Frontal cortex (tissue), 3 donors: ENCODE measurements at regions not wholly inside any gene's neighbourhood (a gene's known extent, or its start where the extent isn't known, plus 50 kb on each side); places are given as distances from the start of the nearest gene placed in this dataset.
A peak's percentile ranks its signal among the peaks of the same experiment; 100 is the strongest.

ENCODE experiments used
- DNase-seq, 2 donors: peaks; one replicate each; pipeline ENCODE4 v3.0.0; 2012; ENCODE audit warnings: low spot score in 2 of 2
- FAIRE-seq: peaks from 2 replicates; lab custom pipeline; 2012; peaks lifted over from hg19 to GRCh38; lab: Jason Lieb, UNC
- donor health status: control.
- donor health status: control.
- donor health status: control.

- FAIRE-seq: no peak
- DNase-seq: no peak
Observed at GRCh38 chr1:53378061-53378460, 50.2 kb upstream of the LRP8 start.

GRCh38 chr1:53378932-53379661, 51.2 kb upstream of the LRP8 start:
- DNase-seq (no peak), FAIRE-seq (no peak)

GRCh38 chr1:53379662-53380002, 51.8 kb upstream of the LRP8 start:
- DNase-seq (no peak), FAIRE-seq (no peak)

- FAIRE-seq (no peak), DNase-seq (no peak)
Observed at GRCh38 chr1:53380296-53380695, 52.4 kb upstream of the LRP8 start.

GRCh38 chr1:53381790-53382401, 54.0 kb upstream of the LRP8 start:
- FAIRE-seq: no peak
- no peak for DNase-seq

GRCh38 chr1:53383136-53383870, 55.4 kb upstream of the LRP8 start:
- DNase-seq: no peak
- no peak for FAIRE-seq

GRCh38 chr1:53384796-53385195, 56.9 kb upstream of the LRP8 start:
- DNase-seq: no peak
- no peak for FAIRE-seq

- FAIRE-seq: no peak
- DNase-seq: no peak
Observed at GRCh38 chr1:53385276-53386225, 57.7 kb upstream of the LRP8 start.

- no peak for DNase-seq
- FAIRE-seq: no peak
Observed at GRCh38 chr1:53388963-53389362, 61.1 kb upstream of the LRP8 start.

GRCh38 chr1:53390261-53390660, 62.4 kb upstream of the LRP8 start:
- FAIRE-seq (no peak), DNase-seq (no peak)

GRCh38 chr1:53390736-53391135, 62.9 kb upstream of the LRP8 start:
- DNase-seq: no peak
- FAIRE-seq: no peak

GRCh38 chr1:53391296-53391695, 63.4 kb upstream of the LRP8 start:
- DNase-seq: no peak
- FAIRE-seq: no peak

GRCh38 chr1:53391982-53392381, 64.1 kb upstream of the LRP8 start:
- DNase-seq: no peak
- no peak for FAIRE-seq

GRCh38 chr1:53392460-53392859, 64.6 kb upstream of the LRP8 start:
- FAIRE-seq: no peak
- no peak for DNase-seq

- FAIRE-seq: no peak
- DNase-seq: peak; percentile 52 to 87
Observed at GRCh38 chr1:53393325-53393792, 65.5 kb upstream of the LRP8 start.

GRCh38 chr1:53394306-53394705, 64.9 kb upstream of the DMRTB1 start:
- FAIRE-seq: no peak

GRCh38 chr1:53395671-53396215, 63.5 kb upstream of the DMRTB1 start:
- FAIRE-seq: no peak
- no peak for DNase-seq

More at GRCh38 chr1:53394306-53394705, 64.9 kb upstream of the DMRTB1 start:
- DNase-seq: no peak

GRCh38 chr1:53396573-53397268, 62.5 kb upstream of the DMRTB1 start:
- DNase-seq (no peak), FAIRE-seq (no peak)

GRCh38 chr1:53398091-53398490, 61.1 kb upstream of the DMRTB1 start:
- FAIRE-seq (no peak), DNase-seq (no peak)
